Activated CD4-positive, alpha-beta T cell treated with anti-CD3 and anti-CD28 coated beads, Interleukin-2, amount 50 U/mL, for 1 hour (primary cell): ENCODE measurements at regions not wholly inside any gene's neighbourhood (a gene's known extent, or its start where the extent isn't known, plus 50 kb on each side); places are given as distances from the start of the nearest gene placed in this dataset.
A peak's percentile ranks its signal among the peaks of the same experiment; 100 is the strongest.
"Not testable (repeated sequence)": the region's sequence is repeated elsewhere in the genome, so short reads cannot be mapped to it uniquely, and the experiment has no call there.

Source experiments
- DNase-seq: peaks from one replicate; pipeline ENCODE4 v3.0.0-alpha.2; 2020

DNA sequence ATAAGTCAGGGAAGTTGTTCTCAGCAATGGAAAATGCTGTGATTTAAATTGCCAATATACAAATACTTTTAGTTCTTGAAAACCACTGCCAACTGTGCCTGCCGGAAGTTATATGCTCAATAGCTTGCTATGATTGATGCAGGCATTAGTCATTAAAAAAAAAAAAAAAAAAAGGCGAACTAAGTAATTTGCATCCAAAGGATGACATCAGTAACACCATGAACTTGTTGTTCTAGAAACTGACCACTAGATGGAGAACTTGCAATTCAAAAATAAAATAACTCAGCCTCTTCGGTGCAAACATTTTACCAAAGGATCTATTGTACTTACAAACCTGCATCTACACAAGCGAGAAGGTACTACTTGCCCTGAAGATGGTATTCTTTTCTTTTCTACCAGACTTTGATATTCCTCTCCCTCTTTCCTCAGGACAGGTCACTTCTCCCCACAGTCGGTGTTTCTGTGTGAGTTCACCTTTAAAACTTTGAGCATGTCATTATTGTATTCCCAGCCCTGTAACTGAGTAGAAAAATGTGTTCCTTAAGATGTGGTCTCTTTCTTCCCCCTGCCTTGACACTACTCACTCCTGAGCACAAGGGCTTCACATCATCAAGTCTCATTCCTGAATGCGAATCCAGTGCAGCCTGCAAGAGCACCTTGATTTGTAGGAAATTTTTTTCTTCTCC is 115.0 kb upstream of the VEPH1 start:
- no peak for DNase-seq

DNA sequence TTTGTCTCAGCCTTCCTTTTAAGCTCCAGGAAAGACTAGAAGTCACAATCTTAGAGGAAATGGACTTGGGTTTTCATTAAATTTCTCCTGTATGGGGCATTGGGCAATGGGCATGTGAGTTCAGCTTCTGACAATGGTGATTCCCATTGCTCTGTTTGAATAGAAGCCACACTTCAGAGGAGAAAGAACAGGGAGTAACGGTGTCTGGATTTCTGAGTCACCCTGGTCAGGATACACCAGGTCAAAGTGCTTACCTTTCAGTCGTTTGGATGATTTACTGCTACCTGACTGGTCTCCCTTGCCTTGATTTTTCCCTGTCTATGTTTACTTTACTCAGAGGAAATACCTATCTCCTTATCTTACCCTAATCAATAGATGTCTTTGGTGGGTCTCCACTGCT is 111.7 kb upstream of the VEPH1 start:
- no peak for DNase-seq

GRCh38 chr3:157611536-157612076 is 108.4 kb upstream of the VEPH1 start:
- no peak for DNase-seq

GRCh38 chr3:157610876-157611535 is 107.8 kb upstream of the VEPH1 start:
- no peak for DNase-seq

GRCh38 chr3:157607826-157608405 is 104.7 kb upstream of the VEPH1 start:
- no peak for DNase-seq

GRCh38 chr3:157606852-157607197 is 103.6 kb upstream of the VEPH1 start:
- DNase-seq: no peak

- DNase-seq: peak; percentile 42
Measured at GRCh38 chr3:157606011-157606851, 103.0 kb upstream of the VEPH1 start.

DNA sequence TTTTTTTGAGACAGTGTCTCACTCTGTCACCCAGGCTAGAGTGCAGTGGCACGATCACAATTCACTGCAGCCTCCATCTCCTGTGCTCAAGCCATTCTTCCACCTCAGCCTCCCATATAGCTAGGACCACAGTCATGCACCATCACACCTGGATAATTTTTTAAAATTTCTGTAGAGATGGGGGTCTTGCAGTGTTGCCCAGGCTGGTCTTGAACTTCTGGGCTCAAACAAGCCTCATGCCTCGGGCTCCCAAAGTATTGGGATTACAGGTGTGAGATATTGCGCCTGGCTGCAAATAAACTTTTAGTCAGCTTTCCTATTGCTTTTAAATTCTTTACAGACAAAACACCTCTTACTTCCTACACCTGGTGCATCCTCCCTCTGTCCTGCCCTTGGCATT is 102.1 kb upstream of the VEPH1 start:
- DNase-seq: no peak

DNA sequence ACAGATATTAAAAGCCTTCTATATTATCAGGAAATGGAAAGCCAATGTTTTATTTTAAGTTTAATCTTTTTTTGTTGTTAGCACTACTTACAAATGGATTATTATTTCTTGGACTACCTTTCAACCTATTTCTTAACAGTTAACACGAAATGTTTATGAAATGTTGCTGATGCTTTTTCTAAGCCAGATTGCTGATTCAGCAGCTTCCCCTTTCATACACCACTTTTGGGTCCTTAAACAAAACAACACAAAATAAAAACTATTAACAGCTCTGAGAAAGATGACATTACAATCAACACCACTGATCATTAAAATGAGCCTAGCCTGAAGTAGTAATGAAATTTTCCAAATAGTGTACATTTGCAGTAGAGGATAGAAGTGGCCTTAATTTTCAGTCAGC is 99.2 kb upstream of the VEPH1 start:
- no peak for DNase-seq

- no peak for DNase-seq
Measured at GRCh38 chr3:157595259-157595658, 92.0 kb upstream of the VEPH1 start.

- DNase-seq: no peak
Measured at GRCh38 chr3:157594413-157594812, 91.2 kb upstream of the VEPH1 start.

GRCh38 chr3:157592769-157593168 is 89.6 kb upstream of the VEPH1 start:
- no peak for DNase-seq

- no peak for DNase-seq
Measured at GRCh38 chr3:157590273-157590672, 87.1 kb upstream of the VEPH1 start.

DNA sequence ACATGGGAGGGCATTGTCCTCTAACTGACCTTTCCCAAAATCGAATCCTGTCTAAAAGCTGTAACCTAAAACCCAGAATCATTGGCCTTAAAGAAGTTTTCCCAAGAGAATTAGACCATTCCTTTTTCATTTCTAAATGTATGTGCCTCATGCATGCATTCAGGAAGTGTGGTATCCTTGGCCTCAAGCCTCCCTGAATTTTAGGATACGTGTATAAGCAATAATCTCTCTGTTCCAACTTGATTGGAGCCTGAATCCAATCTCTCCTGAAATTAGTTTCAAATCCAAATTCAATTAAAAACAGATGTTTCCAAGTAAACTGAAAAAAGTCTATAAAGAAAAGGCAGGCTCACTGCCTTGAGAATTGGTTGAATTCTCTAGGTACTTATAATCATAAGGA is 86.0 kb upstream of the VEPH1 start:
- no peak for DNase-seq

DNA sequence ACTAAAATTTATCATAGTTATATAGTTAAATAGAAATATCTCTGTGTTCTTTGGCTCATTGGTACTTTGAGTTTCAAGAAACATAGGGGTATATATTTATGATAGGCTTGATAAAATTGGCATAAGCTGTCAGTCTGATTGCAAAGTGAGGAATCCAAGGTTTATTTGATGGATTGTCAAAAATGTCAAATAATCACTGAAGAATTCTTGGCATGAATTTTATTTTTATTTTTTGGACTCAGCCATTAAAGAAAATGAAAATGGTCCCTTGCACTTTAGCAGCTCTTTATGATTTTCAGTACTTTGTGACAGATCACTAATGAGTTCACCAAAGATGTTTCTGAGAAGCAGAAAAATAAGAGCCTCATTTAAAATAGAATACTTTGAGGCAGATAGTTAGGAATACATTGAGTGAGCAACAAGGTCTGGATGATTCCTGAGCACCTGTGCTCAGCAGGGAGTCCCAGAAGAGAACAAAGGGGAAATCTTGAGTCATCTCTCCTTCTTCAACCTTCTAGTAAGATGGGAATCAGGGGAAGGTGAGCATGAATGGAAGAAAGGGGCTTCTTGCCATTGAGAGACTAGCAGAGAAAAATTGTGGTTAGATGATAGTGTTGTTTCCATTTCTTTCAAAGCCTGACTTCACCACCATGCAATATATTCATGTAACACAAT is 85.3 kb upstream of the VEPH1 start:
- no peak for DNase-seq

- DNase-seq: no peak
Measured at GRCh38 chr3:157586293-157586692, 83.1 kb upstream of the VEPH1 start.

GRCh38 chr3:157585386-157585785 is 82.2 kb upstream of the VEPH1 start:
- DNase-seq: no peak

- no peak for DNase-seq
Measured at GRCh38 chr3:157582637-157582973, 79.4 kb upstream of the VEPH1 start.

DNA sequence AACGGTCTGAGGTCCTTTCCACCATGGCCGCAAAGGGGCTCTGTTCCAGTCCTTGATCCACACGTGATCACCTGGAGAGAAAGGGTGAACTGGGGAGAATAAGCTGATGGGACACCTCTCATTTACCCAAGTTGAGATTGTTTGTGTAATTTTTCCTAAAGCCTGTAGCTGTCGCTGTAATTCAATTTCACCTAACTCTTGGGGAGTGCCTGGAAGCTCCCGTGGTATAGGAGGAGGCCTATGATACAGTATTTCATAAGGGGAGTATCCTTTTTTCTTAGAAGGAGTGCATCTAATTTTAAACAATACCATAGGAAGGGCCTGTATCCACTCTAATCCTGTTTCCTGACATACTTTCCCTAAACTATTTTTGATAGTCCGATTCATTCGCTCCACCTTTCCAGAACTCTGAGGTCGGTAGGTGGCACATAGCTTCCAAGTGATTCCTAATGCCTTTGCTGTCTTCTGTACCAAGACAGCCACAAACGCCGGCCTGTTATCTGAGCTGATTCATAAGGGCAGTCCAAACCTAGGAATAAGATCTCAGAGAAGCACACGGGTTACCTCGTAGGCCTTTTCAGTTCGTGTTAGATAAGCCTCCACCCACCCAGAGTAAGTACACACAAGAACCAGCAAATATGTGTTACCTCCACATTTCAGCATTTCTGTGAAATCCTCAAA is 78.9 kb upstream of the VEPH1 start:
- not testable (repeated sequence) for DNase-seq

- no peak for DNase-seq
Measured at GRCh38 chr3:157581371-157581770, 78.2 kb upstream of the VEPH1 start.

DNA sequence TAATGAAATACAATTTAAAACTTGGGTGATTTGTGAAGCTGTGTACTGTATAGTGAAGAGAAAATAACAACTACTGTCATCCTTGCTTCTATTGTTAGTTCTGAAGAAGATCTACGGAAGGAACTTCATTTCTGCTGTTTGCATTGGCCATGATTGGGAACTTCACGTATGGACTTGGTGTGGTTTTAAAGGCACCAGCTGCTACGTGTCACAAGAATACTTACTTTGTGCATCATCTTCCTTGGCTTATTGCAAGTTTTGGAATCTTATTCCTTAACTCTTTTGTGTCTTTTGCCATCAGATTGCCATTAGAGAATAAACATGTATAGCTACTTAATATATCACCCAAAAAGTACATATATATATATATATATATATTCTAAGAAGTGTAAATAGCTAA is 75.0 kb upstream of the VEPH1 start:
- DNase-seq: no peak

GRCh38 chr3:157574531-157574930 is 71.3 kb upstream of the VEPH1 start:
- DNase-seq: no peak
